CD4-positive, alpha-beta T cell (primary cell): ENCODE measurements at regions not wholly inside any gene's neighbourhood (a gene's known extent, or its start where the extent isn't known, plus 50 kb on each side); places are given as distances from the start of the nearest gene placed in this dataset.

ENCODE experiments used
- ATAC-seq: fragments of 200-7000 bp; cut with Tn5 transposase; one replicate; pipeline ENCODE4 v1.10.0; 2022; ENCODE audit warnings: mild to moderate bottlenecking; ENCODE audit not compliant: poor library complexity
- CTCF ChIA-PET: fragments of 350-600 bp; sonication (Branson Sonifier 250); formaldehyde crosslinking; loops from one replicate; lab custom pipeline; 2021; ENCODE audit warnings: antibody characterized with exemption, inconsistent platforms; lab: Charles Lee
- POLR2A ChIA-PET: fragments of 350-600 bp; sonication (Branson Sonifier 250); formaldehyde crosslinking; loops from one replicate; lab custom pipeline; 2021; ENCODE audit warnings: antibody characterized with exemption, inconsistent platforms; lab: Charles Lee
- DNase-seq, 14 experiments: peaks; one replicate each; pipeline ENCODE4 v3.0.0-alpha.2; 2013 to 2020; ENCODE audit warnings: mixed read lengths in 2 of 14
- H3K27ac ChIP-seq, 2 donors: one replicate each; pipeline versions ENCODE4 v1.5.1 to v1.7.0; 2013; ENCODE audit warnings: low read length in 2 of 2, low read depth in 1 of 2, mild to moderate bottlenecking in 1 of 2
- H3K27me3 ChIP-seq, 2 experiments: 1 replicate in 1 of 2; 2 replicates in 1 of 2; pipeline versions ENCODE4 v1.6.1 to v1.7.0; 2013; ENCODE audit warnings: low read length in 2 of 2, control low read depth in 1 of 2, mild to moderate bottlenecking in 1 of 2, moderate library complexity in 1 of 2; ENCODE audit not compliant: insufficient read depth in 2 of 2, control insufficient read depth in 1 of 2
- H3K36me3 ChIP-seq: one replicate; pipeline ENCODE4 v1.6.1; 2013; ENCODE audit warnings: low read length, control low read depth; ENCODE audit not compliant: insufficient read depth
- H3K4me1 ChIP-seq: one replicate; pipeline ENCODE4 v1.6.1; 2013; ENCODE audit warnings: low read length, control low read depth; ENCODE audit not compliant: insufficient read depth
- H3K4me3 ChIP-seq: one replicate; pipeline ENCODE4 v1.5.1; 2013; ENCODE audit warnings: mild to moderate bottlenecking, low read length, moderate library complexity
- H3K9me3 ChIP-seq, 2 experiments: 1 replicate in 1 of 2; 2 replicates in 1 of 2; pipeline versions ENCODE4 v1.6.1 to v1.7.0; 2013; ENCODE audit warnings: low read length in 2 of 2, mild to moderate bottlenecking in 2 of 2, control low read depth in 1 of 2, moderate library complexity in 1 of 2; ENCODE audit not compliant: control insufficient read depth in 1 of 2, insufficient read depth in 1 of 2
- H3K27ac Mint-ChIP-seq: one replicate; pipeline ENCODE4 v1.8.0; 2020; ENCODE audit warnings: mixed read lengths
- H3K27me3 Mint-ChIP-seq: one replicate; pipeline ENCODE4 v1.8.0; 2021; ENCODE audit warnings: mixed read lengths
- H3K36me3 Mint-ChIP-seq: one replicate; pipeline ENCODE4 v1.8.0; 2021; ENCODE audit warnings: low read depth, mixed read lengths
- H3K4me1 Mint-ChIP-seq: one replicate; pipeline ENCODE4 v1.8.0; 2021; ENCODE audit warnings: low read depth, mixed read lengths
- H3K4me3 Mint-ChIP-seq: one replicate; pipeline ENCODE4 v1.8.0; 2020; ENCODE audit warnings: mild to moderate bottlenecking, mixed read lengths
- H3K9me3 Mint-ChIP-seq: one replicate; pipeline ENCODE4 v1.8.0; 2020; ENCODE audit warnings: mixed read lengths
- CTCF ChIP-seq: fragments of 200-600 bp; IDR thresholded peaks from one replicate; pipeline ENCODE4 v1.8.0; 2022; ENCODE audit warnings: antibody characterized with exemption, mild to moderate bottlenecking
- intact Hi-C, 2 experiments: fragments of 100-400 bp; cut with DNase I in 1 of 2; cut with micrococcal nuclease in 1 of 2; formaldehyde crosslinking; loops; one replicate each; pipeline versions ENCODE4 v1.15.1 to v1.9.0; 2023 to 2025; cut with DNase I, micrococcal nuclease

GRCh38 chr6:23435126-23435525 lies 690.9 kb upstream of the NRSN1 start:
- ChIA-PET POLR2A (no interaction called here), CTCF (no interaction called here)
- no peak overlapping the region for H3K27ac Mint-ChIP-seq
- Histone ChIP-seq H3K4me1 (no peaks in the 10 kb centered on the region), H3K36me3 (no peaks in the 10 kb centered on the region), H3K9me3 (peaks cover 4 to 8% of the 10 kb centered on the region in 2 experiments), H3K4me3 (no peak overlapping the region), H3K27ac (no peak overlapping the region), H3K27me3 (no peaks in the 10 kb centered on the region)
- no peaks in the 10 kb centered on the region for H3K36me3 Mint-ChIP-seq
- no peak for TF ChIP-seq CTCF
- no peaks in the 10 kb centered on the region for H3K4me1 Mint-ChIP-seq
- no peak for ATAC-seq
- H3K4me3 Mint-ChIP-seq, result no peak overlapping the region
- H3K27me3 Mint-ChIP-seq, result no peaks in the 10 kb centered on the region
- peaks cover 4% of the 10 kb centered on the region for H3K9me3 Mint-ChIP-seq
- intact Hi-C loops, result no loop called here
- DNase-seq, result no peak

GRCh38 chr6:23435798-23436197 lies 690.2 kb upstream of the NRSN1 start:
- DNase-seq (no peak), ATAC-seq (no peak)
- Histone ChIP-seq H3K27me3 (no peaks in the 10 kb centered on the region), H3K36me3 (no peaks in the 10 kb centered on the region), H3K9me3 (peaks cover 4 to 8% of the 10 kb centered on the region in 2 experiments), H3K27ac (no peak overlapping the region), H3K4me3 (no peak overlapping the region), H3K4me1 (no peaks in the 10 kb centered on the region)
- H3K4me1 Mint-ChIP-seq, result no peaks in the 10 kb centered on the region
- peaks cover 3% of the 10 kb centered on the region for H3K9me3 Mint-ChIP-seq
- H3K27me3 Mint-ChIP-seq, result no peaks in the 10 kb centered on the region
- no peaks in the 10 kb centered on the region for H3K36me3 Mint-ChIP-seq
- H3K27ac Mint-ChIP-seq, result no peak overlapping the region
- intact Hi-C loops, result no loop called here
- POLR2A ChIA-PET, result no interaction called here
- TF ChIP-seq CTCF, result no peak
- H3K4me3 Mint-ChIP-seq, result no peak overlapping the region
- CTCF ChIA-PET, result no interaction called here

GRCh38 chr6:23441808-23442461 lies 684.1 kb upstream of the NRSN1 start:
- no peaks in the 10 kb centered on the region for H3K27me3 Mint-ChIP-seq
- no peak for TF ChIP-seq CTCF
- no peak overlapping the region for H3K4me3 Mint-ChIP-seq
- CTCF ChIA-PET, result no interaction called here
- DNase-seq, result no peak
- H3K36me3 Mint-ChIP-seq, result no peaks in the 10 kb centered on the region
- Histone ChIP-seq H3K27me3 (no peaks in the 10 kb centered on the region), H3K9me3 (no peaks in the 10 kb centered on the region), H3K4me3 (no peak overlapping the region), H3K36me3 (no peaks in the 10 kb centered on the region), H3K27ac (no peak overlapping the region), H3K4me1 (no peaks in the 10 kb centered on the region)
- H3K27ac Mint-ChIP-seq, result no peak overlapping the region
- H3K9me3 Mint-ChIP-seq, result no peaks in the 10 kb centered on the region
- no peak for ATAC-seq
- POLR2A ChIA-PET, result no interaction called here
- H3K4me1 Mint-ChIP-seq, result no peaks in the 10 kb centered on the region
- intact Hi-C loops, result no loop called here
